Uterus (tissue), 2 donors: ENCODE measurements at regions not wholly inside any gene's neighbourhood (a gene's known extent, or its start where the extent isn't known, plus 50 kb on each side); places are given as distances from the start of the nearest gene placed in this dataset.

ENCODE experiments used
- POLR2A ChIP-seq, 2 donors: fragments of 450-650 bp; IDR thresholded peaks; one replicate each; pipeline ENCODE4 v1.6.1; 2016; ENCODE audit warnings: antibody characterized with exemption in 2 of 2, mild to moderate bottlenecking in 1 of 2, moderate library complexity in 1 of 2
- TF ChIP-seq, protein P1 (sequence below), 4 experiments: fragments of 200-600 bp in 2 of 4; fragments of 450-650 bp in 2 of 4; sonication (generic) in 2 of 4; IDR thresholded peaks; one replicate each; pipeline ENCODE4 v1.5.1; 2016 to 2019; ENCODE audit warnings: antibody characterized with exemption in 4 of 4, mild to moderate bottlenecking in 2 of 4, moderate library complexity in 1 of 4

DNA sequence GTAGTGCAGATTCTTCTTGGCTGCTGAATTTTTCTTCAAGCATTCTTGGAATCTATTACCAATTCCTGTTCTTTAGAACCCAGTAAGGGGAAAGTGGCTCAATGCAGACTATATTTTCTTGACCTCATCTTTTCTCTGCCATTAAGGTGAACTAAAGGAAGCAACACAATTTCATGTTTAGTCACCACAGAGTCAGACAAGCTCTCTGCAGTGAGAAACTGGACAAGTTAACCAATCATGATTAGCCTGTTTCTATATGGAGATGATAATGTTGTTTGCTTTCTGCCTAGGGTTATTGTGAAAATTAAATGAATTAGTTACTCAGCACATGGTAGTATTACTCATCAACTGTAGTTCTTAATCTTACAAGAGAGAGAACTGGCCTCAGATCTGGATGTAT, 1075.1 kb downstream of the AGBL1 start:
- TF ChIP-seq, protein P1, sequence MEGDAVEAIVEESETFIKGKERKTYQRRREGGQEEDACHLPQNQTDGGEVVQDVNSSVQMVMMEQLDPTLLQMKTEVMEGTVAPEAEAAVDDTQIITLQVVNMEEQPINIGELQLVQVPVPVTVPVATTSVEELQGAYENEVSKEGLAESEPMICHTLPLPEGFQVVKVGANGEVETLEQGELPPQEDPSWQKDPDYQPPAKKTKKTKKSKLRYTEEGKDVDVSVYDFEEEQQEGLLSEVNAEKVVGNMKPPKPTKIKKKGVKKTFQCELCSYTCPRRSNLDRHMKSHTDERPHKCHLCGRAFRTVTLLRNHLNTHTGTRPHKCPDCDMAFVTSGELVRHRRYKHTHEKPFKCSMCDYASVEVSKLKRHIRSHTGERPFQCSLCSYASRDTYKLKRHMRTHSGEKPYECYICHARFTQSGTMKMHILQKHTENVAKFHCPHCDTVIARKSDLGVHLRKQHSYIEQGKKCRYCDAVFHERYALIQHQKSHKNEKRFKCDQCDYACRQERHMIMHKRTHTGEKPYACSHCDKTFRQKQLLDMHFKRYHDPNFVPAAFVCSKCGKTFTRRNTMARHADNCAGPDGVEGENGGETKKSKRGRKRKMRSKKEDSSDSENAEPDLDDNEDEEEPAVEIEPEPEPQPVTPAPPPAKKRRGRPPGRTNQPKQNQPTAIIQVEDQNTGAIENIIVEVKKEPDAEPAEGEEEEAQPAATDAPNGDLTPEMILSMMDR (IDR thresholded peaks at IDR 0.05) = no peak
- TF ChIP-seq POLR2A (IDR thresholded peaks at IDR 0.05) = no peak
